OCI-LY7 (cell line): ENCODE measurements at regions not wholly inside any gene's neighbourhood (a gene's known extent, or its start where the extent isn't known, plus 50 kb on each side); places are given as distances from the start of the nearest gene placed in this dataset.

ENCODE experiments used
- EZH2phosphoT487 ChIP-seq: fragments of 200-600 bp; sonication (generic); IDR thresholded peaks from 2 replicates; pipeline ENCODE4 v1.6.1; 2018; ENCODE audit warnings: low read depth, borderline replicate concordance, mild to moderate bottlenecking, mixed run types, antibody characterized with exemption, low read length, moderate library complexity, mixed read lengths
- TF ChIP-seq, protein P1 (sequence below): fragments of 200-600 bp; sonication (generic); conservative IDR thresholded peaks from 2 replicates; pipeline ENCODE4 v1.5.1; 2014; ENCODE audit warnings: mild to moderate bottlenecking, antibody characterized with exemption, low read length, moderate library complexity, mixed read lengths

- TF ChIP-seq EZH2phosphoT487: no peak
- TF ChIP-seq, protein P1, sequence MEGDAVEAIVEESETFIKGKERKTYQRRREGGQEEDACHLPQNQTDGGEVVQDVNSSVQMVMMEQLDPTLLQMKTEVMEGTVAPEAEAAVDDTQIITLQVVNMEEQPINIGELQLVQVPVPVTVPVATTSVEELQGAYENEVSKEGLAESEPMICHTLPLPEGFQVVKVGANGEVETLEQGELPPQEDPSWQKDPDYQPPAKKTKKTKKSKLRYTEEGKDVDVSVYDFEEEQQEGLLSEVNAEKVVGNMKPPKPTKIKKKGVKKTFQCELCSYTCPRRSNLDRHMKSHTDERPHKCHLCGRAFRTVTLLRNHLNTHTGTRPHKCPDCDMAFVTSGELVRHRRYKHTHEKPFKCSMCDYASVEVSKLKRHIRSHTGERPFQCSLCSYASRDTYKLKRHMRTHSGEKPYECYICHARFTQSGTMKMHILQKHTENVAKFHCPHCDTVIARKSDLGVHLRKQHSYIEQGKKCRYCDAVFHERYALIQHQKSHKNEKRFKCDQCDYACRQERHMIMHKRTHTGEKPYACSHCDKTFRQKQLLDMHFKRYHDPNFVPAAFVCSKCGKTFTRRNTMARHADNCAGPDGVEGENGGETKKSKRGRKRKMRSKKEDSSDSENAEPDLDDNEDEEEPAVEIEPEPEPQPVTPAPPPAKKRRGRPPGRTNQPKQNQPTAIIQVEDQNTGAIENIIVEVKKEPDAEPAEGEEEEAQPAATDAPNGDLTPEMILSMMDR: no peak
Measured at GRCh38 chr1:199792874-199793273, 234.6 kb upstream of the NR5A2 start.
